ENCODE measurements at regions not wholly inside any gene's neighbourhood (a gene's known extent, or its start where the extent isn't known, plus 50 kb on each side); places are given as distances from the start of the nearest gene placed in this dataset.

DNA sequence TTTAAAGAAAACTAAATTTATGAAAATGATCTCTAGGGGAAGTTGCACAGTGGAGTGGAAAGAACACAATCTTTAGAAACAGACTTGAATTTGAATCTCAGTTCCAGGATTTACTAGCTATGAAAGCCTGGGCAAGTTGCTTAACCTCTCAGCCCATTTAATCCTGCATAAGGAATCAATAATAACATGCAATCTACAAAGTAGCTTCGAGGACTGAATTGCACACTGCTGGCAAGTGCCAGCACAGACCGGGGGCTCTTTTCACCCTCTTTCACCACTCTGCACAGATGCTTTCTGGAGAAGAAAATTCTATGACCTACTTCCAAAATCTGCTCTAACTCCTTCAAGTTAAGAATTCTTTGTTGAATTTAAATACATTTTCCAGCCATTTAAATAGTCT lies 63.4 kb upstream of the ANK3 start:
- Histone ChIP-seq H3K4me1 (peaks cover 0 to 11% (median 6%) of the 10 kb centered on the region in 12 donors), H3K27me3 (no peaks in the 10 kb centered on the region), H3K9me3 (no peaks in the 10 kb centered on the region), H3K4me3 (no peak overlapping the region), H3K36me3 (no peaks in the 10 kb centered on the region), H3K27ac (no peak overlapping the region)
- ATAC-seq (no peak), DNase-seq (no peak)
- intact Hi-C loops (cut with DNase I), result loop anchor here in 1 of 10 donors (10.0 kb wide), 1 partner anchor 92 kb away; no protein-coding TSS in a partner anchor
- TF ChIP-seq, protein P1, sequence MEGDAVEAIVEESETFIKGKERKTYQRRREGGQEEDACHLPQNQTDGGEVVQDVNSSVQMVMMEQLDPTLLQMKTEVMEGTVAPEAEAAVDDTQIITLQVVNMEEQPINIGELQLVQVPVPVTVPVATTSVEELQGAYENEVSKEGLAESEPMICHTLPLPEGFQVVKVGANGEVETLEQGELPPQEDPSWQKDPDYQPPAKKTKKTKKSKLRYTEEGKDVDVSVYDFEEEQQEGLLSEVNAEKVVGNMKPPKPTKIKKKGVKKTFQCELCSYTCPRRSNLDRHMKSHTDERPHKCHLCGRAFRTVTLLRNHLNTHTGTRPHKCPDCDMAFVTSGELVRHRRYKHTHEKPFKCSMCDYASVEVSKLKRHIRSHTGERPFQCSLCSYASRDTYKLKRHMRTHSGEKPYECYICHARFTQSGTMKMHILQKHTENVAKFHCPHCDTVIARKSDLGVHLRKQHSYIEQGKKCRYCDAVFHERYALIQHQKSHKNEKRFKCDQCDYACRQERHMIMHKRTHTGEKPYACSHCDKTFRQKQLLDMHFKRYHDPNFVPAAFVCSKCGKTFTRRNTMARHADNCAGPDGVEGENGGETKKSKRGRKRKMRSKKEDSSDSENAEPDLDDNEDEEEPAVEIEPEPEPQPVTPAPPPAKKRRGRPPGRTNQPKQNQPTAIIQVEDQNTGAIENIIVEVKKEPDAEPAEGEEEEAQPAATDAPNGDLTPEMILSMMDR (IDR thresholded peaks at IDR 0.05), result no peak
- no peak for TF ChIP-seq POLR2A (IDR thresholded peaks at IDR 0.05)
- WGBS, 4 donors, result 63 to 72% (median 67%) methylated on average over 2 of the region's 2 CpGs

DNA sequence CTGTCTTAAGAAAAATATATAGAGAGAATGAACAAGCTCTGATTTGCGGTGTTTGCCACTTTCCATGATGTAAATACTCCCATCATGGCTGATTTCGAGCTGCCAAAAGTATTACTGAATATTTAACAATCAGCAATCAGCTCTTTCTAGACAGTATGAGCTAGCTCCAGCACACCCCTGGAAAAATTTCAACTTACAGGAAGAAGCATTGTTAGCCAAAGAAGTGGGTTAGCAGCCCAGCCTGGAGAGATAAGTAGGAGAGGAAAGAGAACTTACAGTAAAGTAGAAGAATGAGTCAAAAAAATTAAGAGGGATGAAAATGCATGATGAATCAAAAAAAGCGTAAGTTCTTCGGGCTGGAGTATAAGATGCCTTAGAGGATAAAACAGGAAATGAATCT lies 60.6 kb upstream of the ANK3 start:
- TF ChIP-seq, protein P1 (IDR thresholded peaks at IDR 0.05), result no peak
- TF ChIP-seq POLR2A (IDR thresholded peaks at IDR 0.05), result no peak
- ATAC-seq (no peak), DNase-seq (no peak)
- no peaks in the 10 kb centered on the region for H3K9me3 ChIP-seq
- no peak overlapping the region for H3K27ac ChIP-seq
- no peaks in the 10 kb centered on the region for H3K27me3 ChIP-seq
- no peaks in the 10 kb centered on the region for H3K36me3 ChIP-seq
- 76 to 84% (median 80%) methylated on average over 4 of the region's 4 CpGs for WGBS, 4 donors
- no peak overlapping the region for H3K4me3 ChIP-seq
- peaks cover 0 to 24% (median 16%) of the 10 kb centered on the region in 12 donors for H3K4me1 ChIP-seq
- intact Hi-C loops (cut with DNase I), result loop anchor here in 1 of 10 donors (10.0 kb wide), 1 partner anchor 95 kb away; no protein-coding TSS in a partner anchor

DNA sequence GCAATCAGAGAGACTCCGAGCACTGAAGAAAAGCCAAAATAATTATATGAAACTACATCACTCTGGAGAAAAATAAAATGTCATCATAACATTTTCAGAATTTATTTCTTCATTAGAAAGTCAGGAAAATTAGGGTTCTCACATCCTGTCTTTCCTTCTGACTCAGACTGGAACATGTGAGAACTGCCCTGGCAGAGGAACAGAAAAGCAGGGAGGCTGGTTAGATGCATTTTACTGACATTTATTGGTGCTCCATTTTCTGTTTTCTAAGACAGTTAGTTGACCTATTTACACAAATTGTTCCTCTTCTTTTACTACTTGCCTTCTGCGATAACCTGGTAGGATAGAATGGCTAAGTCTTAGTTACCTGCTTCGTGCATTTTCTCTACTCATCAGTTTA lies 58.6 kb upstream of the ANK3 start:
- no peak overlapping the region for H3K27ac ChIP-seq

GRCh38 chr10:60446851-60447250 lies 57.2 kb upstream of the ANK3 start:
- H3K4me3 ChIP-seq, result no peak overlapping the region
- peaks cover 0 to 15% (median 12%) of the 10 kb centered on the region in 12 donors for H3K4me1 ChIP-seq
- no peaks in the 10 kb centered on the region for H3K36me3 ChIP-seq
- WGBS, 4 donors, result 21 to 26% (median 22%) methylated on average over 3 of the region's 3 CpGs
- H3K27me3 ChIP-seq, result no peaks in the 10 kb centered on the region
- peak in 3 of 4 donors; percentile 67 to 74 (median 74) for ATAC-seq
- peak in 1 of 5 donors; percentile 27 for DNase-seq
- no peaks in the 10 kb centered on the region for H3K9me3 ChIP-seq
- intact Hi-C loops (cut with DNase I), result loop anchor here in 5 of 10 donors (5.0 to 10.0 kb wide), 4 partner anchors 98 to 200 kb away; no protein-coding TSS in a partner anchor
- TF ChIP-seq POLR2A (IDR thresholded peaks at IDR 0.05), result no peak
- TF ChIP-seq, protein P1 (IDR thresholded peaks at IDR 0.05), result no peak
- peak overlapping the region in 1 of 12 donors; percentile 2 for H3K27ac ChIP-seq

More for the DNA sequence above, 58.6 kb upstream of the ANK3 start:
- no peaks in the 10 kb centered on the region for H3K36me3 ChIP-seq
- WGBS, 4 donors, result 93 to 99% (median 95%) methylated on average over 3 of the region's 3 CpGs
- peaks cover 0 to 15% (median 12%) of the 10 kb centered on the region in 12 donors for H3K4me1 ChIP-seq
- no peaks in the 10 kb centered on the region for H3K9me3 ChIP-seq
- no peaks in the 10 kb centered on the region for H3K27me3 ChIP-seq
- DNase-seq (no peak), ATAC-seq (no peak)
- no peak overlapping the region for H3K4me3 ChIP-seq
- intact Hi-C loops (cut with DNase I), result loop anchor here in 5 of 10 donors (5.0 to 10.0 kb wide), 4 partner anchors 97 to 199 kb away; no protein-coding TSS in a partner anchor
- no peak for TF ChIP-seq POLR2A (IDR thresholded peaks at IDR 0.05)
- TF ChIP-seq, protein P1 (IDR thresholded peaks at IDR 0.05), result no peak

All from heart left ventricle (tissue), 16 donors.